Immature natural killer cell (primary cell): ENCODE measurements at regions not wholly inside any gene's neighbourhood (a gene's known extent, or its start where the extent isn't known, plus 50 kb on each side); places are given as distances from the start of the nearest gene placed in this dataset.

Experiments used
- DNase-seq, 3 donors: peaks; one replicate each; pipeline ENCODE4 v3.0.0; 2022; ENCODE audit warnings: mixed read lengths in 1 of 3
- H3K27ac Mint-ChIP-seq, 6 donors: one replicate each; pipeline ENCODE4 v1.8.0; 2020; ENCODE audit warnings: mixed read lengths in 6 of 6, mild to moderate bottlenecking in 5 of 6, inconsistent platforms in 4 of 6, moderate library complexity in 3 of 6
- H3K27me3 Mint-ChIP-seq, 3 donors: one replicate each; pipeline ENCODE4 v1.8.0; 2020 to 2021; ENCODE audit warnings: low read depth in 3 of 3, mild to moderate bottlenecking in 3 of 3, mixed read lengths in 3 of 3, moderate library complexity in 3 of 3, inconsistent platforms in 1 of 3
- H3K36me3 Mint-ChIP-seq, 3 donors: one replicate each; pipeline ENCODE4 v1.8.0; 2020; ENCODE audit warnings: mixed read lengths in 3 of 3, inconsistent platforms in 2 of 3, mild to moderate bottlenecking in 2 of 3
- H3K4me1 Mint-ChIP-seq, 2 donors: one replicate each; pipeline ENCODE4 v1.8.0; 2020; ENCODE audit warnings: inconsistent platforms in 2 of 2, mild to moderate bottlenecking in 2 of 2, mixed read lengths in 2 of 2, moderate library complexity in 1 of 2
- H3K4me3 Mint-ChIP-seq, 5 donors: one replicate each; pipeline ENCODE4 v1.8.0; 2020; ENCODE audit warnings: mild to moderate bottlenecking in 5 of 5, mixed read lengths in 5 of 5, inconsistent platforms in 3 of 5, moderate library complexity in 3 of 5
- H3K9me3 Mint-ChIP-seq, 6 donors: one replicate each; pipeline ENCODE4 v1.8.0; 2020; ENCODE audit warnings: mild to moderate bottlenecking in 6 of 6, mixed read lengths in 6 of 6, inconsistent platforms in 4 of 6, moderate library complexity in 3 of 6

GRCh38 chr5:53358794-53359193 lies 121.6 kb upstream of the FST start:
- no peak overlapping the region for H3K4me3 Mint-ChIP-seq
- no peak overlapping the region for H3K27ac Mint-ChIP-seq
- H3K4me1 Mint-ChIP-seq: no peaks in the 10 kb centered on the region
- peaks cover 0 to 4% (median 3%) of the 10 kb centered on the region in 3 donors for H3K27me3 Mint-ChIP-seq
- H3K9me3 Mint-ChIP-seq: peaks cover 0 to 8% (median 3%) of the 10 kb centered on the region in 6 donors
- no peak for DNase-seq
- no peaks in the 10 kb centered on the region for H3K36me3 Mint-ChIP-seq

GRCh38 chr5:53359916-53360517 lies 120.4 kb upstream of the FST start:
- peaks cover 0 to 4% (median 3%) of the 10 kb centered on the region in 3 donors for H3K27me3 Mint-ChIP-seq
- no peaks in the 10 kb centered on the region for H3K36me3 Mint-ChIP-seq
- no peak overlapping the region for H3K4me3 Mint-ChIP-seq
- no peaks in the 10 kb centered on the region for H3K4me1 Mint-ChIP-seq
- H3K9me3 Mint-ChIP-seq: peaks cover 0 to 7% (median 3%) of the 10 kb centered on the region in 6 donors
- no peak overlapping the region for H3K27ac Mint-ChIP-seq
- DNase-seq: no peak

- H3K9me3 Mint-ChIP-seq: peaks cover 0 to 7% (median 3%) of the 10 kb centered on the region in 6 donors
- H3K27ac Mint-ChIP-seq: no peak overlapping the region
- H3K4me1 Mint-ChIP-seq: no peaks in the 10 kb centered on the region
- no peaks in the 10 kb centered on the region for H3K36me3 Mint-ChIP-seq
- DNase-seq: no peak
- H3K4me3 Mint-ChIP-seq: no peak overlapping the region
- H3K27me3 Mint-ChIP-seq: peaks cover 0 to 3% (median 3%) of the 10 kb centered on the region in 3 donors
Observed at GRCh38 chr5:53360811-53361210, 119.6 kb upstream of the FST start.

DNA sequence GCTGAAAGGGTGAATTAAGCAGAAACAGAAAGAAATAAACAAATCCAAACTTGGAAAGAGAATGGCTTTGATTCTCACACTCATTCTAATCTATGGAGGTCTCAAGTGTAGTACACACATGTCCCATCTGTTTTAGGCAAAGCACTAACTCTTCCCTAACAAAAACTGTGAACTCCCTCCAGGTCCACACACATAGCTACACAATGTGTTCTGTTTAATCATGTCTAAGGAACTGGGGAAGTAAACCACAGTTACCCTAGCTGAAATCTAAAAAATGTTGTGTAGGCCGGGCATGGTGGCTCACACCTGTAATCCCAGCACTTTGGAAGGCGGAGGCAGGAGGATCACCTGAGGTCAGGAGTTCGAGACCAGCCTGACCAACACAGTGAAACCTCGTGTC lies 118.7 kb upstream of the FST start:
- Mint-ChIP-seq H3K27me3 (peaks cover 0 to 3% (median 0%) of the 10 kb centered on the region in 3 donors), H3K9me3 (peaks cover 0 to 7% (median 4%) of the 10 kb centered on the region in 6 donors), H3K36me3 (no peaks in the 10 kb centered on the region), H3K4me1 (no peaks in the 10 kb centered on the region), H3K4me3 (no peak overlapping the region), H3K27ac (no peak overlapping the region)
- no peak for DNase-seq

DNA sequence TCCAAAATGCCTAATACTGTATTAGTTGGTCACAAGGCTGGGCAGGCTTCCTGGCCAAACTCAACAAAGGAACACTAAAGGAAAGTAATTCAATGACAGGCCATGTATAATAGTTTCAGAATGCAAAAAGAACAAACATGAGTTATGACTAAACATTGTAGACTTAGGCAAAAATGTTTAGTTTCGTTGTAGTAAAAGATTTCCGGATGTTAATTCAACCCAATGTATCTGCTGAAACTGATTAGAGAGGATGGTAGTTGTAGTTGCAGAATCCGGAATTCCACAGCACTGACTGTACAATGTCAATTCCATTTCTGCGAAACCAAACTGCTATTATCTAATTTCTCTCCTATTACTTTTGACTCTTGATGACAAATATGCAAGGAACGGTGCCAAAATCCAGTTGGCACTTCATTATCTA lies 117.9 kb upstream of the FST start:
- Mint-ChIP-seq H3K27ac (no peak overlapping the region), H3K4me1 (no peaks in the 10 kb centered on the region)

DNA sequence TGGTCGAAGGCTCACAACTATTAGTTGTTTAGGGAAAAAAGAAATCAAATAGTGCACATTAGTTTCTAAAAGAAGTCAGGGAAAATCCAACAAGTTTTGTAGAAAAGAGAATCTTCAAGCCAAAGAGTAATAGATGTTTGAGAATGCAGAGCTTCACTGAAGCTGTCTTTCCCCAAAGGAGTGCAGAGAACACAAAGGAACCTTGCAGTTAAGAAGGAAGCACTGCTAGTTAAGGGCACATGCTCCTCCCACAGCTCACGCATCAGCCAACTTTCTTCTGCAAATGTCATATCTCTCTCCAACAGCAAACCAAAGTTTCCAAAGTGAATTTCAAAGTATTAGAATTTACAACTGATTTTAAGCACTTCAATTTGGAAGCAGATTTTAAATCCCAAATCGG lies 116.4 kb upstream of the FST start:
- no peak overlapping the region for H3K4me3 Mint-ChIP-seq
- no peaks in the 10 kb centered on the region for H3K27me3 Mint-ChIP-seq
- peaks cover 0 to 3% (median 0%) of the 10 kb centered on the region in 6 donors for H3K9me3 Mint-ChIP-seq
- no peak for DNase-seq
- H3K36me3 Mint-ChIP-seq: no peaks in the 10 kb centered on the region
- H3K27ac Mint-ChIP-seq: no peak overlapping the region
- no peaks in the 10 kb centered on the region for H3K4me1 Mint-ChIP-seq

More for the DNA sequence above, 117.9 kb upstream of the FST start:
- H3K9me3 Mint-ChIP-seq: peaks cover 0 to 3% (median 0%) of the 10 kb centered on the region in 6 donors
- no peak overlapping the region for H3K4me3 Mint-ChIP-seq
- no peak for DNase-seq
- H3K36me3 Mint-ChIP-seq: no peaks in the 10 kb centered on the region
- no peaks in the 10 kb centered on the region for H3K27me3 Mint-ChIP-seq

- H3K27me3 Mint-ChIP-seq: peaks cover 0 to 3% (median 2%) of the 10 kb centered on the region in 3 donors
Observed at GRCh38 chr5:53366245-53366644, 114.2 kb upstream of the FST start.

DNA sequence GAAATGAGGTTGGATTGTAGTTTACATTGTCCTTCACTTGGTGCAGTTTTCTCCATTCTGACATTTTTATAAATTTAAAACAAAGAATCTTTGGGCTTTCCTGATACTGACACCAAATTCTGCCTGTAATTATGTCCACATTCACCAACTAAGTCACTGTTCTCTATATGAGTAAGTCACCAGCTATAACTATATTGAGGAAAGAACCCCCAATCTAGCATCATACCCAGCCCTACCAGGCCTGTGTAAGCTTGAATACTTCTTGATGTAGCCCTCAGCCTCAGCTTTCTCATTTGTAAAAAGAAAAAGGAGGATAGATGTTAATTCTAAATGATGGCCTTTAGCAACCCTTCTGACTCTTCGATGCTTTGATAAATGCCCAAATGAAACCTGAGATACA lies 112.7 kb upstream of the FST start:
- DNase-seq: no peak
- peaks cover 0 to 3% (median 2%) of the 10 kb centered on the region in 3 donors for H3K27me3 Mint-ChIP-seq
- H3K36me3 Mint-ChIP-seq: no peaks in the 10 kb centered on the region
- H3K27ac Mint-ChIP-seq: no peak overlapping the region
- H3K4me3 Mint-ChIP-seq: no peak overlapping the region
- H3K9me3 Mint-ChIP-seq: peaks cover 0 to 3% (median 0%) of the 10 kb centered on the region in 6 donors
- H3K4me1 Mint-ChIP-seq: no peaks in the 10 kb centered on the region

More at GRCh38 chr5:53366245-53366644, 114.2 kb upstream of the FST start:
- Mint-ChIP-seq H3K4me3 (no peak overlapping the region), H3K9me3 (peaks cover 0 to 3% (median 0%) of the 10 kb centered on the region in 6 donors), H3K4me1 (no peaks in the 10 kb centered on the region), H3K36me3 (no peaks in the 10 kb centered on the region), H3K27ac (no peak overlapping the region)
- no peak for DNase-seq

DNA sequence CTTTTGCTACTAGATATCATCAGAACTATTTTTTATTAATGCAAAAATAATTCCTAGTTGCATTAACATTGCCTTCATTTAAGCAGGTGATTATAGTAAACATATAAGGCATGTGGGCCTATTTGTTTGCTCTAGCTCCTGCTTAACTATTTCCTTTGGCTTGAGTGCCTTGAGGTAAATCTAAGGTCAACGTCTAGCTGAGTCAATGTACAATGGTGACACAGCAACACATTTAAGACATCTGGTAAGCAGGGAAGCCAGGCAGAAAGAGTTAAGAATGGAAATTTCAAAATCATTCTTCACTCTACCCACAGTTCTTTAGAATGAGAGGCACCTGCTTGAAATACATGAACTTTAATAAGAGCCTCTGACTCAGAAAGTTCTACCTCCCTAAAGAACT lies 111.9 kb upstream of the FST start:
- peaks cover 0 to 4% (median 3%) of the 10 kb centered on the region in 3 donors for H3K27me3 Mint-ChIP-seq
- H3K36me3 Mint-ChIP-seq: no peaks in the 10 kb centered on the region
- no peak overlapping the region for H3K4me3 Mint-ChIP-seq
- H3K4me1 Mint-ChIP-seq: no peaks in the 10 kb centered on the region
- no peak overlapping the region for H3K27ac Mint-ChIP-seq
- no peak for DNase-seq
- H3K9me3 Mint-ChIP-seq: peaks cover 0 to 3% (median 0%) of the 10 kb centered on the region in 6 donors

GRCh38 chr5:53368966-53369605 lies 111.3 kb upstream of the FST start:
- DNase-seq: no peak
- no peaks in the 10 kb centered on the region for H3K4me1 Mint-ChIP-seq

GRCh38 chr5:53369681-53370080 lies 110.7 kb upstream of the FST start:
- H3K4me3 Mint-ChIP-seq: no peak overlapping the region
- H3K9me3 Mint-ChIP-seq: peaks cover 0 to 3% (median 0%) of the 10 kb centered on the region in 6 donors
- peaks cover 0 to 4% (median 3%) of the 10 kb centered on the region in 3 donors for H3K27me3 Mint-ChIP-seq
- H3K27ac Mint-ChIP-seq: no peak overlapping the region
- H3K4me1 Mint-ChIP-seq: no peaks in the 10 kb centered on the region
- no peak for DNase-seq
- no peaks in the 10 kb centered on the region for H3K36me3 Mint-ChIP-seq

More at GRCh38 chr5:53368966-53369605, 111.3 kb upstream of the FST start:
- peaks cover 0 to 3% (median 0%) of the 10 kb centered on the region in 6 donors for H3K9me3 Mint-ChIP-seq
- H3K27me3 Mint-ChIP-seq: peaks cover 0 to 4% (median 3%) of the 10 kb centered on the region in 3 donors
- no peak overlapping the region for H3K27ac Mint-ChIP-seq
- H3K36me3 Mint-ChIP-seq: no peaks in the 10 kb centered on the region
- no peak overlapping the region for H3K4me3 Mint-ChIP-seq

GRCh38 chr5:53373451-53374158 lies 106.8 kb upstream of the FST start:
- no peak for DNase-seq
- Mint-ChIP-seq H3K9me3 (peaks cover 0 to 4% (median 0%) of the 10 kb centered on the region in 6 donors), H3K27ac (no peak overlapping the region), H3K36me3 (no peaks in the 10 kb centered on the region), H3K4me3 (no peak overlapping the region), H3K27me3 (peaks cover 0 to 6% (median 4%) of the 10 kb centered on the region in 3 donors), H3K4me1 (no peaks in the 10 kb centered on the region)

- Mint-ChIP-seq H3K36me3 (no peaks in the 10 kb centered on the region), H3K4me1 (no peaks in the 10 kb centered on the region), H3K4me3 (no peak overlapping the region), H3K27me3 (peaks cover 1 to 4% (median 2%) of the 10 kb centered on the region in 3 donors), H3K9me3 (peaks cover 0 to 6% (median 0%) of the 10 kb centered on the region in 6 donors), H3K27ac (no peak overlapping the region)
- DNase-seq: no peak
Observed at GRCh38 chr5:53376853-53377252, 103.6 kb upstream of the FST start.

- peaks cover 0 to 10% (median 0%) of the 10 kb centered on the region in 6 donors for H3K9me3 Mint-ChIP-seq
- no peak for DNase-seq
- no peaks in the 10 kb centered on the region for H3K4me1 Mint-ChIP-seq
- H3K27ac Mint-ChIP-seq: no peak overlapping the region
- H3K27me3 Mint-ChIP-seq: peaks cover 1 to 4% (median 2%) of the 10 kb centered on the region in 3 donors
- no peak overlapping the region for H3K4me3 Mint-ChIP-seq
- H3K36me3 Mint-ChIP-seq: no peaks in the 10 kb centered on the region
Observed at GRCh38 chr5:53378190-53378589, 102.2 kb upstream of the FST start.
